HEK293T (cell line): ENCODE measurements at regions not wholly inside any gene's neighbourhood (a gene's known extent, or its start where the extent isn't known, plus 50 kb on each side); places are given as distances from the start of the nearest gene placed in this dataset.
"Not testable (repeated sequence)": the region's sequence is repeated elsewhere in the genome, so short reads cannot be mapped to it uniquely, and the experiment has no call there.

Experiments
- CTCF ChIA-PET: fragments of 350-600 bp; formaldehyde crosslinking; extraction: SDS; loops from one replicate; lab custom pipeline; 2021; ENCODE audit warnings: antibody characterized with exemption, inconsistent platforms; lab: Yijun Ruan, JAX
- POLR2A ChIA-PET: fragments of 350-600 bp; formaldehyde crosslinking; extraction: SDS; loops from one replicate; lab custom pipeline; 2020; ENCODE audit warnings: antibody characterized with exemption, inconsistent platforms; lab: Yijun Ruan, JAX
- DNase-seq: peaks from one replicate; pipeline ENCODE4 v3.0.0; 2012; ENCODE audit warnings: mixed read lengths; ENCODE audit errors: extremely low spot score
- ARNT ChIP-seq: fragments of 450-650 bp; IDR thresholded peaks from 2 replicates; pipeline ENCODE4 v1.6.1; 2017; ENCODE audit warnings: mild to moderate bottlenecking
- BHLHE40 ChIP-seq: fragments of 450-650 bp; IDR thresholded peaks from 2 replicates; pipeline ENCODE4 v1.6.1; 2016; ENCODE audit warnings: mild to moderate bottlenecking, moderate library complexity, borderline replicate concordance
- ELF4 ChIP-seq: fragments of 450-650 bp; IDR thresholded peaks from 2 replicates; pipeline ENCODE4 v1.6.1; 2017; ENCODE audit warnings: antibody characterized with exemption
- FOXA1 ChIP-seq: fragments of 450-650 bp; IDR thresholded peaks from 2 replicates; pipeline ENCODE4 v1.6.1; 2016; ENCODE audit warnings: mild to moderate bottlenecking
- FOXK2 ChIP-seq: fragments of 450-650 bp; IDR thresholded peaks from 2 replicates; pipeline ENCODE4 v1.6.1; 2016; ENCODE audit warnings: mild to moderate bottlenecking
- L3MBTL2 ChIP-seq: fragments of 450-650 bp; conservative IDR thresholded peaks from 2 replicates; pipeline ENCODE4 v1.6.1; 2016; ENCODE audit warnings: mild to moderate bottlenecking
- LEF1 ChIP-seq: fragments of 450-650 bp; IDR thresholded peaks from 2 replicates; pipeline ENCODE4 v1.6.1; 2017; ENCODE audit warnings: mild to moderate bottlenecking, borderline replicate concordance
- NFRKB ChIP-seq: fragments of 450-650 bp; IDR thresholded peaks from 2 replicates; pipeline ENCODE4 v1.6.1; 2016; ENCODE audit warnings: mild to moderate bottlenecking, moderate library complexity
- PKNOX1 ChIP-seq: fragments of 450-650 bp; IDR thresholded peaks from 2 replicates; pipeline ENCODE4 v1.6.1; 2016
- SP1 ChIP-seq: fragments of 450-650 bp; IDR thresholded peaks from 2 replicates; pipeline ENCODE4 v1.6.1; 2017
- SUZ12 ChIP-seq: fragments of 450-650 bp; IDR thresholded peaks from 2 replicates; pipeline ENCODE4 v1.6.1; 2016; ENCODE audit warnings: mild to moderate bottlenecking
- TARDBP ChIP-seq: fragments of 450-650 bp; IDR thresholded peaks from 2 replicates; pipeline ENCODE4 v1.6.1; 2016
- ZNF384 ChIP-seq: fragments of 450-650 bp; IDR thresholded peaks from 2 replicates; pipeline ENCODE4 v1.6.1; 2016

DNA sequence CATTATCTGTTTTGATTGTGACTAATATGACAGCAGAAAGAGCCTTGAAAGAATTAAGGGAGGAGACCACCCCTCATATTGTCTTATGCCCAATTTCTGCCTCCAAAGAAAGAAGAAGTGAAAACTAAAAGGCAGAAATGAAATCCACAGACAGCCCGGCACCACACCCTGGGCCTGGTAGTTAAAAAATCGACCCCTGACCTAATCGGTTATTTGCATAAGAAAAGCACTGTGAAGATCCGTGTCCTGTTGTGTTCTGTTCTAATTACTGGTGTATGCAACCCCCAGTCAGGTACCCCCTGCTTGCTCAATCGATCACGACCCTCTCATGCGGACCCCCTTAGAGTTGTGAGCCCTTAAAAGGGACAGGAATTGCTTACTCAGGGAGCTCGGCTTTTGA lies 97.9 kb downstream of the CDRT15L2 start:
- DNase-seq, POLR2A ChIA-PET, CTCF ChIA-PET: not testable (repeated sequence)

DNA sequence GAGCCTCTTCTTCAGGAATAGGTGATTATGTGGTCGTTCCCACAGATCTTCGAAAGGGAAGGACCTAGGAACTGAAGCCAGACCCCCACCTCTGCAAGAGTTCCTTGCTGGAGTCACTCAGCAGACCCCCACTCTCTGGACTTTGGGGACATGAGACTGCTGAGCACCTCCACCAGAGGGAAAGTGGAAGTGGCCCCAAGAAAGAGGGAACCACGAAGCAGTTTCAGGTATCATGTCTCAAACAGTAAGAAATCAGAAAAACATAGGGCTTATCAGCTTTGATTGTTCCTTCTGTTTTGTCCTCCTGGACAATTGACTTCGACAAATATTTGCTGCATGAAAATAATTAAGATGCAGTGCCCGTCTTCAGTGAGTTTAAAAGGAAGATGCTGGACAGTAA lies 98.9 kb downstream of the CDRT15L2 start:
- DNase-seq, POLR2A ChIA-PET, CTCF ChIA-PET: not testable (repeated sequence)

DNA sequence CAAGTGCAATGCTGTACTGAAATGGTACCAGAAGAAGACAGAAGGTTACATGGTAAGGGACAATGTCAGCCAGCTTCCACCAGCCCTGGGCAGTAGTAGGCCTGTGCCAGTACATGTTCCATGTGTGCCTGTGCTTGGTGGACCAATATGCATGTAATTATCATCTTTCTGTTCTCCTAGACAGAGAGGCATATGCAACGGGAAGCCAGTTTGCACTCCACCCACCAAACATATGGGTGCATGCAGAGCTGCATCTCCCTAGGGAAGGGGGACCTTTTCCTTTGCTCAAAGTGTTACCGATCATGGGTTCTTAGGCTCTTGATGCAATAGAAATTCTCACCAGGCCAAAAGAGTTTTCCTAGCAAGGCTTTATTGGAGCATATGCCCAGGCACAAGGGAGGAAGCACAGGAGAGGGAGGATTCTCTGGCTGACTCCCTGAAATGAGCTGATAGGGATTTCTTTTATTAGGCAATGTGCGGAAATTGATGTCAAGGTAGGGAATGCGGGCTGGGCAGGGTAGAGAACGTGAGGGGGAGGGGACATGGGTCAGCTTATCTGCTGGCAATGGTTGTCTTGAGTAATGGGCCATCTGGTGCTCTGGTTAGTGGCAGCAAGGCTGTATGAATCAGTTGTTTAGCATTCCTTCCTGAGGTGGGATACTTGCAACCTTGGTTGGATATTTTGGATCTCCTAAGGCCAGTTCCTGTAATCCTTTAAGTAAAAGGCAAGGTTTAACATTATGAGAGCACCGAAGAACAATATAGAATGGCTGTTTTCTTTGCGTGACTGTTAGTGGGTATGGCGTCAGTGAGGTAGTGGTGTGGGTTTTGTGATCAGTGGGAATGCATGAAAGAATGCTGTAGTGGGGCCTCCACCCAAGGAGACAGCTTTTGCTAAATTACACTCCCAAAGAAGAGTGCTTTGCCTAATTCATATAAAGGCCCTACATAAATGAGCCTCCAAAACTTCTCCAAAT lies 102.5 kb downstream of the CDRT15L2 start:
- POLR2A ChIA-PET, CTCF ChIA-PET, DNase-seq: not testable (repeated sequence)

- POLR2A ChIA-PET, CTCF ChIA-PET, DNase-seq: not testable (repeated sequence)
Measured at GRCh38 chr17:20683651-20684229, 104.2 kb downstream of the CDRT15L2 start.

DNA sequence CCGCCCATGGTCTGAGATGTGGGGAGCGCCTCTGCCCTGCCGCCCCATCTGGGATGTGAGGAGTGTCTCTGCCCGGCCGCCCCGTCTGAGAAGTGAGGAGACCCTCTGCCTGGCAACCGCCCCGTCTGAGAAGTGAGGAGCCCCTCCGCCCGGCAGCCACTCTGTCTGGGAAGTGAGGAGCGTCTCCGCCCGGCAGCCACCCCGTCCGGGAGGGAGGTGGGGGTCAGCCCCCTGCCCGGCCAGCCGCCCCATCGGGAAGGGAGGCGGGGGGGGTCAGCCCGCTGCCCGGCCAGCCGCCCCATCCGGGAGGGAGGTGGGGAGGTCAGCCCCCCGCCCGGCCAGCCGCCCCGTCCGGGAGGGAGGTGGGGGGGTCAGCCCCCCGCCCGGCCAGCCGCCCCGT lies 105.5 kb downstream of the CDRT15L2 start:
- DNase-seq, POLR2A ChIA-PET, CTCF ChIA-PET: not testable (repeated sequence)

DNA sequence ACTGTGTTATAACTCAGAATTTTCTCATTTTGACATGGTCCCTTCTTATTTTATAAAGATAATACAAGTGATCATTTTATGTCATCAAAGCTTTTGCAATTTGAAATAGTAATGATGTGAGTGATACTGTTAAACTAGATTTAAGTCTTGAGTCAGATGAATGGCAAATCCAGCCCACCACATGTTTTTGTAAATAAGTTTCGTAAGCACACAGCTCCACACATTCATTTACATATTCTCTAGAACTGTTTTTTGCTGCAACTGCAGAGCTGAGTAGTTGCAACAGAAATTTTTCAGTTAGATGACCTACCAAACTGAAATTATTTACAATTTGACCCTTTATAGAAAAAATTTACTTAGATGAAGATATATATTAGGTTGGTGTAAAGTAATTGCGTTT lies 108.1 kb downstream of the CDRT15L2 start:
- DNase-seq, CTCF ChIA-PET, POLR2A ChIA-PET: not testable (repeated sequence)

DNA sequence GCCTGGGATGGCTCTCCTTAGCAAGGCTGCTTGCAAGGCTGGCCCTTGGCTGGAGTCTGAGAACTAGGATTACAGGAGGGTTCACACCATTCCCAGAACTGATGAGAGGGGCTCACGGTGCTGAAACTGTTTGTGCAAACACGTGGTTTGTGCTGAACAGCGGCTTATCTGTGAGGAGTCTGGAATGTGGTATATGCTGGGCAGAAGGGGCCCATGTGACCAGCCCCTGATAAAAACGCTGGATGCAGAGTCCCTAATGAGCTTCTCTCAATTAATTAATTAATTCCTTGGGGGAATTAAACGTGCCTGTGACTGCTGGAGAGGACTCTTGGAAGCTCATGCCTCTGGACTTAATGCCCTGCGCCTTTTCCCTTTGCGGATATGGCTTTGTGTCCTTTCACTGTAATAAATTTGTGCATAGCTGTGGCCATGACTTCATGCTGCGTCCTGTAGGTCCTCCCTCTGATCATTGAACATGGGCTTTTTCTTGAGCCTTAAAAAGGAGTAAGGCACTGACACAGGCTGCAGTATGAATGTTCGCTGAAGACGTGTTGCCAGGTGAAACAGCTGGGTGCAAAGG lies 109.7 kb downstream of the CDRT15L2 start:
- CTCF ChIA-PET, POLR2A ChIA-PET, DNase-seq: not testable (repeated sequence)

- DNase-seq, CTCF ChIA-PET, POLR2A ChIA-PET: not testable (repeated sequence)
Measured at GRCh38 chr17:20692706-20693105, 113.2 kb downstream of the CDRT15L2 start.

DNA sequence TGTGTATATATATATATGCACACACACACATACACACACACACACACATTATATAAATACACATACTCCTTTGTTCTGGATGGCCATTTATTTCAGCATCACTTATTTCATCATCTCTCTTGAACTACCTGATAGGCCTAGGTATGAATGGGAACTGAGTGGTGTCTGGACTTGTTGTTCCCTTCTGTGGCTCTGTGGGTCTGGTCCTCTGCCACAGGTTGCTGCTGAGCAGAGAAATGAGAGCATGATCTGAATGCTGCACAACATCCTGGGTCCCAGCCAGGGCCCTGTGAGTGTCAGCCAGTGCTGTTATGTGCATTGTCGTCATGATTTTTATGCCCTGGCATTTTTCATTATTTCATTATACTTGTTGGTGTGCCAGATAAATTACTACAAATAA lies 116.3 kb downstream of the CDRT15L2 start:
- CTCF ChIA-PET, DNase-seq, POLR2A ChIA-PET: not testable (repeated sequence)

- POLR2A ChIA-PET, DNase-seq: not testable (repeated sequence)
Measured at GRCh38 chr17:20698463-20699206, 119.1 kb downstream of the CDRT15L2 start.

GRCh38 chr17:20700528-20700927 lies 121.0 kb downstream of the CDRT15L2 start:
- CTCF ChIA-PET, DNase-seq, POLR2A ChIA-PET: not testable (repeated sequence)

More at GRCh38 chr17:20698463-20699206, 119.1 kb downstream of the CDRT15L2 start:
- CTCF ChIA-PET, result not testable (repeated sequence)

DNA sequence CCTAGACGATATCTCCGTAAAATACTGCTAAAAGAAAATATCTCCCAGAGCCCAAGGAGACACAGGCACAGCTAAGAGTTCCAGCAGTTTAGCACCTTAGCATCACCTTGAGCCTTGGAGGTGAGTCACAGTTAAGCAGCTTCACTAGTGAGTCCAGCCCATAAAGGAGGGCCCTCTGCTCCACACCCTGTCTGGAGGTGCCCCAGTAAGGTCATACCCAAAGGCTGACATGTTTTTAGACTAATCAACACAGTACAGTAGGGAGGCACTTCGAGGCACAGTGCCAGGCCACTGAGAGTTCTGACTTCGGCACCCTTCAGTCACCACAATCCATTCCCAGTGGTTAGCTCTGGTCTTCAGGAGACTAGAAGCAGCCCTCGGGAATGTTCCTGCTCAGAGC lies 121.8 kb downstream of the CDRT15L2 start:
- POLR2A ChIA-PET, DNase-seq, CTCF ChIA-PET: not testable (repeated sequence)

DNA sequence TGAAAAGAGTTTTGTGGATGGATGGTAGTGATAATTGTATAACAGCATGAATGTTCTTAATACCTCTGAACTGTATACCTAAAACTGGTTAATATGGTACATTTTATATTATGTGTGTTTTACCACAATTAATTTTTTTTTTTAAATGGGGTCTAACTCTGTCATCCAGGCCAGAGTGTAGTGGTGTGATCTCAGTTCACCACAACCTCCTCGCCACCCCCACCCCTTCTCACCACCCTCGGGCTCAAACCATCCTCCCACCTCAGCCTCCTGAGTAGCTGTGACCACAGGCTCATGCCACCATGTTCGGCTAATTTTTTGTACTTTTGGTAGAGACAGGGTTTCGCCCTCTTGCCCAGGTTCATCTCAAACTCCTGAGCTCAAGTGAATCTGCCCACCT lies 123.2 kb downstream of the CDRT15L2 start:
- DNase-seq, result no peak
- TF ChIP-seq TARDBP, result no peak
- TF ChIP-seq BHLHE40, result no peak
- TF ChIP-seq NFRKB, result no peak
- no peak for TF ChIP-seq SP1
- TF ChIP-seq FOXK2, result no peak
- TF ChIP-seq ZNF384, result no peak
- no peak for TF ChIP-seq ARNT
- no peak for TF ChIP-seq ELF4
- TF ChIP-seq PKNOX1, result no peak
- no peak for TF ChIP-seq L3MBTL2
- TF ChIP-seq SUZ12, result no peak
- TF ChIP-seq LEF1, result no peak
- TF ChIP-seq FOXA1, result no peak
- POLR2A ChIA-PET, result no interaction called here
- CTCF ChIA-PET, result no interaction called here
